SK-N-SH (cell line): ENCODE measurements at regions not wholly inside any gene's neighbourhood (a gene's known extent, or its start where the extent isn't known, plus 50 kb on each side); places are given as distances from the start of the nearest gene placed in this dataset.

Experiments used
- CTCF ChIA-PET: fragments of 300-600, 350-600 bp; formaldehyde crosslinking; extraction: SDS; loops from one replicate; lab custom pipeline; 2021; lab: Yijun Ruan, JAX
- POLR2A ChIA-PET: fragments of 350-600 bp; sonication (Branson Sonifier 250); formaldehyde crosslinking; extraction: SDS; loops from one replicate; lab custom pipeline; 2020; ENCODE audit warnings: antibody characterized with exemption, inconsistent platforms; lab: Yijun Ruan, JAX
- DNase-seq: peaks from one replicate; pipeline ENCODE4 v3.0.0; 2012
- H2AFZ ChIP-seq: fragments of 200-600 bp; sonication (generic); 2 replicates; pipeline ENCODE4 v1.8.1; 2016; ENCODE audit warnings: antibody characterized with exemption, mild to moderate bottlenecking, low read depth
- H3F3A ChIP-seq: fragments of 200-600 bp; sonication (generic); replicated peaks from 2 replicates; pipeline ENCODE3; 2016; ENCODE audit warnings: antibody characterized with exemption, mild to moderate bottlenecking; ENCODE audit not compliant: insufficient read depth
- H3K27ac ChIP-seq, 2 experiments: fragments of 200-500 bp in 1 of 2; fragments of 200-600 bp in 1 of 2; sonication (Bioruptor generic) in 1 of 2; sonication (generic), shearing (Covaris generic) in 1 of 2; 2 replicates each; pipeline versions ENCODE4 v1.5.1 to v1.6.1; 2014 to 2016; ENCODE audit warnings: low read depth in 2 of 2, inconsistent platforms in 1 of 2, low read length in 1 of 2, mild to moderate bottlenecking in 1 of 2, mixed read lengths in 1 of 2
- H3K27me3 ChIP-seq: fragments of 200-600 bp; sonication (generic), shearing (Covaris generic); 2 replicates; pipeline ENCODE4 v1.6.1; 2016; ENCODE audit warnings: mixed run types; ENCODE audit not compliant: insufficient read depth
- H3K36me3 ChIP-seq, 2 experiments: fragments of 200-500 bp in 1 of 2; fragments of 200-600 bp in 1 of 2; sonication (Bioruptor generic) in 1 of 2; sonication (generic) in 1 of 2; replicated peaks in 1 of 2; 2 replicates each; pipeline versions ENCODE3 to v1.5.1; 2014 to 2016; ENCODE audit warnings: low read length in 1 of 2, mild to moderate bottlenecking in 1 of 2; ENCODE audit not compliant: insufficient read depth in 2 of 2, control insufficient read depth in 1 of 2
- H3K4me1 ChIP-seq, 2 experiments: fragments of 200-500 bp in 1 of 2; fragments of 200-600 bp in 1 of 2; sonication (Bioruptor generic) in 1 of 2; sonication (generic), shearing (Covaris generic) in 1 of 2; 2 replicates each; pipeline versions ENCODE4 v1.5.1 to v1.6.1; 2014 to 2016; ENCODE audit warnings: low read depth in 1 of 2, low read length in 1 of 2, mixed run types in 1 of 2; ENCODE audit not compliant: insufficient read depth in 2 of 2, control insufficient read depth in 1 of 2
- H3K4me2 ChIP-seq: fragments of 200-600 bp; sonication (generic), shearing (Covaris generic); 2 replicates; pipeline ENCODE4 v1.6.1; 2017; ENCODE audit warnings: mixed run types
- H3K4me3 ChIP-seq, 2 experiments: fragments of 200-500 bp in 1 of 2; fragments of 200-600 bp in 1 of 2; sonication (Bioruptor generic) in 1 of 2; sonication (generic), shearing (Covaris generic) in 1 of 2; 2 replicates each; pipeline versions ENCODE4 v1.5.1 to v1.8.1; 2014 to 2016; ENCODE audit warnings: low read depth in 2 of 2, inconsistent platforms in 1 of 2, low read length in 1 of 2, mild to moderate bottlenecking in 1 of 2, mixed read lengths in 1 of 2, moderate library complexity in 1 of 2
- H3K79me2 ChIP-seq: fragments of 200-600 bp; sonication (generic); 2 replicates; pipeline ENCODE4 v1.8.1; 2017; ENCODE audit warnings: mild to moderate bottlenecking; ENCODE audit not compliant: insufficient read depth
- H3K9ac ChIP-seq: fragments of 200-600 bp; sonication (generic); 2 replicates; pipeline ENCODE4 v1.6.1; 2017; ENCODE audit warnings: mixed run types
- H3K9me2 ChIP-seq: fragments of 200-600 bp; sonication (generic); 2 replicates; pipeline ENCODE4 v1.6.1; 2017; ENCODE audit warnings: mixed run types
- H3K9me3 ChIP-seq: fragments of 200-600 bp; sonication (generic); 2 replicates; pipeline ENCODE4 v1.6.1; 2017; ENCODE audit warnings: mixed run types, mild to moderate bottlenecking, moderate library complexity
- H4K20me1 ChIP-seq: fragments of 200-600 bp; sonication (generic); 2 replicates; pipeline ENCODE4 v1.6.1; 2017; ENCODE audit warnings: mild to moderate bottlenecking, mixed run types; ENCODE audit not compliant: insufficient read depth
- EP300 ChIP-seq, 2 experiments: IDR thresholded peaks; 2 replicates each; pipeline versions ENCODE4 v1.4.0 to v1.6.1; 2012; ENCODE audit warnings: borderline replicate concordance in 1 of 2, low read depth in 1 of 2, low read length in 1 of 2
- EZH2phosphoT487 ChIP-seq: fragments of 200-600 bp; sonication (generic); IDR thresholded peaks from 2 replicates; pipeline ENCODE4 v1.6.1; 2017; ENCODE audit warnings: low read depth, mixed run types, mild to moderate bottlenecking, antibody characterized with exemption, moderate library complexity, borderline replicate concordance
- GABPA ChIP-seq: IDR thresholded peaks from 2 replicates; pipeline ENCODE4 v1.4.0; 2012; ENCODE audit warnings: low read depth, mild to moderate bottlenecking
- GATA2 ChIP-seq: sonication (generic); formaldehyde crosslinking; IDR thresholded peaks from 2 replicates; pipeline ENCODE4 v1.5.0; 2020; ENCODE audit warnings: mild to moderate bottlenecking, missing genetic modification reagents
- MAX ChIP-seq: IDR thresholded peaks from 2 replicates; pipeline ENCODE4 v1.4.0; 2012; ENCODE audit warnings: low read depth
- NFIC ChIP-seq: IDR thresholded peaks from 2 replicates; pipeline ENCODE4 v1.4.0; 2012; ENCODE audit warnings: borderline replicate concordance
- NRF1 ChIP-seq: IDR thresholded peaks from 2 replicates; pipeline ENCODE4 v1.6.1; 2012; ENCODE audit warnings: low read depth, mild to moderate bottlenecking, low read length
- RAD21 ChIP-seq: IDR thresholded peaks from 2 replicates; pipeline ENCODE4 v1.6.1; 2012; ENCODE audit warnings: mild to moderate bottlenecking, low read length
- TAF1 ChIP-seq: IDR thresholded peaks from 2 replicates; pipeline ENCODE4 v1.6.1; 2012; ENCODE audit warnings: low read depth, mild to moderate bottlenecking, low read length, moderate library complexity, borderline replicate concordance
- TCF12 ChIP-seq: IDR thresholded peaks from 2 replicates; pipeline ENCODE4 v1.4.0; 2012
- TEAD4 ChIP-seq: IDR thresholded peaks from 2 replicates; pipeline ENCODE4 v1.4.0; 2012; ENCODE audit warnings: mild to moderate bottlenecking, borderline replicate concordance; ENCODE audit not compliant: insufficient read depth
- YY1 ChIP-seq: IDR thresholded peaks from 2 replicates; pipeline ENCODE4 v1.4.0; 2012; ENCODE audit warnings: low read depth, mild to moderate bottlenecking
- WGBS: methylation state at CpG from one replicate; pipeline ENCODE4 v1.1.6; 2017; ENCODE audit warnings: low lambda C conversion rate; 5-methylcytosine and 5-hydroxymethylcytosine counted together
- TF ChIP-seq, protein P1 (sequence below): fragments of 150-350 bp; IDR thresholded peaks from 2 replicates; pipeline ENCODE4 v1.6.1; 2016; ENCODE audit warnings: mild to moderate bottlenecking, low read depth, low read length

DNA sequence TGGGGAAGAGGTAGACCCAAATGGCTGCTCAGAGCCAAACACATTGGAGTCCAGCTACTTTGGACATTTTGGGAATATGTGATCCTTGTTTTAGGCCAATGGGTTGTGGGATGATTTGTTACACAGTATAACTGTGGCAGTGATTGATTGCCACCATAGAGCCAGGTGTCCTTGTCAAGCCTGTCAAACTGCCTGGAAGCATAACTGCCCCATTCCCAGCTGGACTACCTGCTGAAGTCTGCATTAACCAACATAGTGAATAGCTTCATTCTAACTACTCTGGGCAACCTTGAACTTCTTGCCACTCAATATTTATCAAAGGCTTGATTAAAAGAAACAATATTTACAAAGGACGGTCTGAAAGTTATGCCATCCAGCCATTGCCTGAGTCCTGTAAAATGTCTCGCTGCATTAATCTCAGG is 164.7 kb downstream of the LINC00237 start:
- Histone ChIP-seq H3K4me2 (no peak overlapping the region), H3F3A (no peaks in the 10 kb centered on the region), H2AFZ (no peak overlapping the region), H3K27me3 (no peaks in the 10 kb centered on the region), H3K36me3 (no peaks in the 10 kb centered on the region), H3K4me1 (no peaks in the 10 kb centered on the region), H3K27ac (no peak overlapping the region), H3K9ac (no peak overlapping the region), H3K79me2 (no peaks in the 10 kb centered on the region), H3K9me2 (no peaks in the 10 kb centered on the region), H3K4me3 (no peak overlapping the region)
- ChIA-PET CTCF (interaction anchor here (1.2 kb wide), 2 partner anchors 104 to 564 kb away, joined by 4 read pairs; no protein-coding TSS in a partner anchor), POLR2A (no interaction called here)
- 4% methylated on average over 2 of the region's 2 CpGs for WGBS
- TF ChIP-seq TAF1 (no peak), GATA2 (CRISPR knock-in tag) (no peak), YY1 (no peak), EZH2phosphoT487 (no peak), EP300 (IDR thresholded peaks at IDR 0.05; ENCODE audit: borderline replicate concordance in 1 of 2, low read depth in 1 of 2, low read length in 1 of 2) (no peak)
- TF ChIP-seq, all 33 proteins: peak for 0
- Histone ChIP-seq H3K9me3 (no peaks in the 10 kb centered on the region), H4K20me1 (no peaks in the 10 kb centered on the region)
- no peak for DNase-seq

DNA sequence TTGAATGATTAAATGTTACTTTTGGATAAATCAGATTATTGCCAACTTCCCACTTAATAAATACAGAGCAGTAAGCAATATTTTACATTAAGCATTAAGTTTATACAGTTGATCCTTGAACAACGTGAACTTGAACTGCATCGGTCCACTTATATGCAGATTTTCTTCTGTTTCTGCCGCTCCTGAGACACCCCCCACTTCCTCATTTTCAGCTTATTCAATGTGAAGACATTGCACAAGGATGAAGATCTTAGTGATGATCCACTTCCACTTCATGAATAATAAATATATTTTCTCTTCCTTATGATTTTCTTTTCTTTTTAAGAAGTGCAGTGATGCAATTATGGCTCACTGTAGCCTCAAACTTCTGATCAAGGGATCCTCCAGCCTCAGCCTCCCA is 167.2 kb downstream of the LINC00237 start:
- no peaks in the 10 kb centered on the region for H3K27me3 ChIP-seq
- no peak overlapping the region for H3K27ac ChIP-seq
- 6% methylated on average over 3 of the region's 3 CpGs for WGBS
- no peak overlapping the region for H3K9ac ChIP-seq
- ChIA-PET POLR2A (no interaction called here), CTCF (no interaction called here)
- no peak overlapping the region for H3K4me3 ChIP-seq
- no peaks in the 10 kb centered on the region for H3K36me3 ChIP-seq
- no peaks in the 10 kb centered on the region for H3F3A ChIP-seq
- no peaks in the 10 kb centered on the region for H3K79me2 ChIP-seq
- H3K9me3 ChIP-seq, result no peaks in the 10 kb centered on the region
- no peak for DNase-seq
- no peaks in the 10 kb centered on the region for H3K4me1 ChIP-seq
- H2AFZ ChIP-seq, result no peak overlapping the region
- H4K20me1 ChIP-seq, result no peaks in the 10 kb centered on the region
- no peak overlapping the region for H3K4me2 ChIP-seq
- TF ChIP-seq RAD21 (no peak), GABPA (no peak), NRF1 (no peak), TEAD4 (no peak), MAX (no peak), GATA2 (CRISPR knock-in tag) (no peak), NFIC (no peak), TCF12 (no peak)
- TF ChIP-seq, protein P1, sequence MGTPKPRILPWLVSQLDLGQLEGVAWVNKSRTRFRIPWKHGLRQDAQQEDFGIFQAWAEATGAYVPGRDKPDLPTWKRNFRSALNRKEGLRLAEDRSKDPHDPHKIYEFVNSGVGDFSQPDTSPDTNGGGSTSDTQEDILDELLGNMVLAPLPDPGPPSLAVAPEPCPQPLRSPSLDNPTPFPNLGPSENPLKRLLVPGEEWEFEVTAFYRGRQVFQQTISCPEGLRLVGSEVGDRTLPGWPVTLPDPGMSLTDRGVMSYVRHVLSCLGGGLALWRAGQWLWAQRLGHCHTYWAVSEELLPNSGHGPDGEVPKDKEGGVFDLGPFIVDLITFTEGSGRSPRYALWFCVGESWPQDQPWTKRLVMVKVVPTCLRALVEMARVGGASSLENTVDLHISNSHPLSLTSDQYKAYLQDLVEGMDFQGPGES, result no peak
- H3K9me2 ChIP-seq, result no peaks in the 10 kb centered on the region
